ENCODE measurements at regions not wholly inside any gene's neighbourhood (a gene's known extent, or its start where the extent isn't known, plus 50 kb on each side); places are given as distances from the start of the nearest gene placed in this dataset.

- TF ChIP-seq CTCF (IDR thresholded peaks at IDR 0.05 in 2 of 3, conservative IDR thresholded peaks at IDR 0.05 in 1 of 3; ENCODE audit: borderline replicate concordance in 1 of 3, insufficient read depth in 1 of 3, low read depth in 2 of 3, low read length in 2 of 3) (no peak), YY1 (IDR thresholded peaks at IDR 0.05; ENCODE audit: extremely low read depth, insufficient replicate concordance, low read depth, low read length) (no peak), SP1 (IDR thresholded peaks at IDR 0.05; ENCODE audit: low read depth) (no peak), ATF3 (IDR thresholded peaks at IDR 0.05) (no peak), POLR2A (IDR thresholded peaks at IDR 0.05; ENCODE audit: borderline replicate concordance, extremely low read depth, insufficient read depth, insufficient read length) (no peak), JUND (IDR thresholded peaks at IDR 0.05) (no peak), ZNF274 (IDR thresholded peaks at IDR 0.05; ENCODE audit: low read depth, low read length) (no peak), CEBPB (IDR thresholded peaks at IDR 0.05; ENCODE audit: low read depth) (no peak), MAX (IDR thresholded peaks at IDR 0.05) (no peak), RAD21 (IDR thresholded peaks at IDR 0.05; ENCODE audit: low read depth) (no peak), ZBTB33 (IDR thresholded peaks at IDR 0.05; ENCODE audit: extremely low read depth, insufficient replicate concordance, low read length) (no peak)
These were observed 114.7 kb upstream of the ADAMTS19 start for GRCh38 chr5:129345213-129345924.
